Upper lobe of left lung (tissue), 4 donors: ENCODE measurements at regions not wholly inside any gene's neighbourhood (a gene's known extent, or its start where the extent isn't known, plus 50 kb on each side); places are given as distances from the start of the nearest gene placed in this dataset.
"Not testable (repeated sequence)": the region's sequence is repeated elsewhere in the genome, so short reads cannot be mapped to it uniquely, and the experiment has no call there.

Source experiments
- POLR2A ChIP-seq, 4 donors: fragments of 450-650 bp; IDR thresholded peaks; one replicate each; pipeline ENCODE4 v1.5.1; 2016 to 2017; ENCODE audit warnings: antibody characterized with exemption in 4 of 4, mild to moderate bottlenecking in 2 of 4
- TF ChIP-seq, protein P1 (sequence below), 6 experiments: fragments of 450-650 bp in 4 of 6; fragments of 200-600 bp in 2 of 6; sonication (generic) in 2 of 6; IDR thresholded peaks; one replicate each; pipeline ENCODE4 v1.5.1; 2016 to 2019; ENCODE audit warnings: antibody characterized with exemption in 6 of 6

DNA sequence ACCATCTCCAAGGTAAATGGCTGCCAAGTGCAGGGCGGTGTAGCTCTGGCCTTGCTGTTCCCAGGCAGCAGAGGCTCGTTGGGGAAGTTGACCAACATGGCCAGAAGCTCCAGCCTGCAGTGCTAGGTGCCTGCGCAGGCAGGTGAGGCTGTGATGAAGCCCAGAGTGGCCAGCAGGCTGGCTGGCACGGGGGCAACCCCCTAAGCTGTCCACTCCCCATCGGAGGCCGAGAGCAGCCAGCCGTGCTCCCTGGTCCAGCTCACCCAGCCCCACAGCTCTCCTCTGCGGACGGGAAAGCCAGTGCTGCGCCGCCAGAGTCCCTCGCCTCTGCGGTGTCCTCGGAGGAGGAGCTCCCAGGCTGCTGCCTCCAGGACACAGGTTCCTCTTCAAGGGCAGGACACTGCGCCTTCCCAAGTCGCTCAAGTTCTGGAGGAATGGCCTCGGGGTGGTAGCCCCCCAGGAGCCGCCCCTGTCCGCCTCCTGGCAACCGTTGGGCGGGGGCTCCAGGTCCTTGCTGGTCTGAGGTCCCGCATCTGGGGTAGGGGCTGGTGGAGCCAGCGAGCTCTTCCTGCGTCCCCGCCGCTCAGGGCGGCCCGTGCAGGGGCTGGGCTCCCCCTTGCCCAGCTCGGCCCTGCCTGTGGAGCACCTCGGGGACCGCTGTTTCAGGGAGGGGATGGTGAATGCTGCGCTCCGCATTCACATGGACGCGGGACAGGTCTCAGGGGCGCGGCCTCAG is 1438.1 kb upstream of the TPTE start:
- TF ChIP-seq, protein P1, sequence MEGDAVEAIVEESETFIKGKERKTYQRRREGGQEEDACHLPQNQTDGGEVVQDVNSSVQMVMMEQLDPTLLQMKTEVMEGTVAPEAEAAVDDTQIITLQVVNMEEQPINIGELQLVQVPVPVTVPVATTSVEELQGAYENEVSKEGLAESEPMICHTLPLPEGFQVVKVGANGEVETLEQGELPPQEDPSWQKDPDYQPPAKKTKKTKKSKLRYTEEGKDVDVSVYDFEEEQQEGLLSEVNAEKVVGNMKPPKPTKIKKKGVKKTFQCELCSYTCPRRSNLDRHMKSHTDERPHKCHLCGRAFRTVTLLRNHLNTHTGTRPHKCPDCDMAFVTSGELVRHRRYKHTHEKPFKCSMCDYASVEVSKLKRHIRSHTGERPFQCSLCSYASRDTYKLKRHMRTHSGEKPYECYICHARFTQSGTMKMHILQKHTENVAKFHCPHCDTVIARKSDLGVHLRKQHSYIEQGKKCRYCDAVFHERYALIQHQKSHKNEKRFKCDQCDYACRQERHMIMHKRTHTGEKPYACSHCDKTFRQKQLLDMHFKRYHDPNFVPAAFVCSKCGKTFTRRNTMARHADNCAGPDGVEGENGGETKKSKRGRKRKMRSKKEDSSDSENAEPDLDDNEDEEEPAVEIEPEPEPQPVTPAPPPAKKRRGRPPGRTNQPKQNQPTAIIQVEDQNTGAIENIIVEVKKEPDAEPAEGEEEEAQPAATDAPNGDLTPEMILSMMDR (IDR thresholded peaks at IDR 0.05) = not testable (repeated sequence)
- not testable (repeated sequence) for TF ChIP-seq POLR2A (IDR thresholded peaks at IDR 0.05)
